AG08396 (cell line): ENCODE measurements at regions not wholly inside any gene's neighbourhood (a gene's known extent, or its start where the extent isn't known, plus 50 kb on each side); places are given as distances from the start of the nearest gene placed in this dataset.
"Not testable (repeated sequence)": the region's sequence is repeated elsewhere in the genome, so short reads cannot be mapped to it uniquely, and the experiment has no call there.

Source experiments
- DNase-seq: peaks from one replicate; pipeline ENCODE4 v3.0.0; 2012; ENCODE audit warnings: low spot score, mixed read lengths

- no peak for DNase-seq
These were observed 162.8 kb downstream of the FAM174A start for GRCh38 chr5:100697970-100698369.

DNA sequence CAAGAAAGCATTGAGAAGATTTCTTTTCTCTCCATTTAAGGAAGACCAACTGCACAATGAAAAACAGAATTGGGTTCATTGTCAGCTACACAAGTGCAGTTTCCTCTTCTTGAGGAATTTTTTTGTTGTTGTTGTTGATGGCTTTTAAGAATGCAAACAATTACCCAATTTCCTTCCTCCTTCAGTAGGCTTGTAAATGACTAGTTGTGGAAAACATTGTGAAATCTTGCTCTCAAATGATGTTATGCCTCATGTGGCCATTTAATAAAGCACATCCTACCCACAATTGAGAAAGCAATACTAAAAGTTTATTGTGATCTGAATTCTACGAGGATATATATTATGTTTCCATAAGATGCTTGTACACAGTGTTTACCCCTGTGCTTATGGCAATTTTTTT, 171.6 kb downstream of the FAM174A start:
- DNase-seq, result no peak

DNA sequence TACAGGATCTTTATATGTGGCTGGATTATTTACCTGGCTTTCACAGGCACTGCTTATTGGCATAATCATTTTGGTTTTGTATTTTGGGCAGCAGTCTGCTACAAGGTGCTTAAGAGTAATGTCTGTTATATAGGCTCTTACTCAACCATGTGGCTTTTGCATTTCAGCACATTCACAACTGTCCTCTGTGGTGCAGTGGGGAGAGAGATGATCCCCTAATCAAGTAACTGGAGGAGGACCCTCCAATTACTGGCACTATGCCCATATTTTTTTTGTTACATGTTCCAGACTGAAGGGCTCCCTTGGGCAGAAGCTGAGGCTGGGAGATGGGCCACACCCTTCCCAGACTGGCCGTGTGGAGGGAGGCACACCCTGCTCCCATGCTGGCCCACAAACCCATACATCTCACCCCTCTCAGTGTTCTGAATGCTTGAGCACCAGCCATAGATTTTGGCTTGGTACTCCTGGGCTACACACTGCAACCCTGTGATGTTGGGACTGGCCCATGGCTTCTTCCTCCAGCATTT, 173.5 kb downstream of the FAM174A start:
- no peak for DNase-seq

GRCh38 chr5:100709771-100710170, 174.6 kb downstream of the FAM174A start:
- DNase-seq, result no peak

- DNase-seq, result not testable (repeated sequence)
These were observed 179.6 kb downstream of the FAM174A start for GRCh38 chr5:100714780-100715179.

DNA sequence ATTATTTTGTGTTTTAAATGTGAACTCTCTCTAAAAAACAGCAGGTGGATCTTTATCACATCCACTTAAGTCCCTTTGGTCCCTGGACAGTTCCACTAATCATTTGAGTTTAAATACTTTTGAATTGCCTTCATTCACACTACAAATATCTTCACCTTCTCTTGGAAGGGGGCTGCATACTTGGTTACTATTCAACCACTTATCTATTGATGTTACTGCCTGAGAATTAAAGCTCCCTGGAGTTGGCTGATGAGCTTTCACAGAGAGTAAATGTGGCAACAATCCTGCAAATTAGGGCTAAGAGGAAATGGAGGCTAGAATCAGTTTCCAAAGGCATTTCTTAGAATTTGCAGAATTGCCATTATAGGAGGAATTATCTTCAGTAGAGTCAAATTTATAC, 180.4 kb downstream of the ST8SIA4 start:
- DNase-seq, result no peak

DNA sequence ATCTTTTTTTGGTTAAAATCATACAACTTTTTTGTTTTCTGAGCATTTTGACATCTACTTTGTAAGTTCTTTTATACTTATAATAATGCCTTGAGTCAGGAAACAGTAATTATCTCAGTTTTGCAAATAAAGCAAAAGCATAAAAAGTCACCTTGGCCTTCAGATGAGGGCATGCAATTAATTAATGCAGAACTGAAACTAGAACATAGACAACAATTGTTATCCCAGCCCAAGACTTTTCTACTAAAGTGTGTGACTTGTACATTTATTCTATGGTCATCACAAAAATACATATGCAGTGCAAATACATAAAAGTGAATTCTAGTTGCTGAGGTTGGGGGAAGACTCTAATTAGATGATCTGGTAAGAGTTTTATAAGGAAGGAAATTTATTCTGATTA, 179.9 kb downstream of the ST8SIA4 start:
- DNase-seq, result no peak

GRCh38 chr5:100726116-100726515, 177.0 kb downstream of the ST8SIA4 start:
- DNase-seq, result no peak

DNA sequence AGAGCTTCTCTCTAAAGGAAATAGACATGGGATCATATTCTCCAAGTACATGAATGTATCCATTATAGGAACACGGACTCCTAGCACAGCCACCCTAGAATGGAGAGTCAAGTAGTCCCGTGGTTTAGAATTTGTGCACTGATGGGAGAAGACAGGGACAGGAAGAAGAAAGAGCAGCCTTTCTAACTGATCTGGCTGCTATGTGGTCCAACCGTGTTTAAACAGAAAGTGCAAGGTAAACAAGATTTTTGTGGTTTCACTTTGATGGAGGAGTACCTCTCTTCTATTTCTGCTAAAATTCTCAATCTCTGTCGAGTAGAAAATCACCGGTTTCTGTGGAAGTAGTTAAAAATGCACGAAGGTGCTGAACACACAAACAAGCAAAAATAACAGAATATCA, 171.3 kb downstream of the ST8SIA4 start:
- DNase-seq, result no peak

DNA sequence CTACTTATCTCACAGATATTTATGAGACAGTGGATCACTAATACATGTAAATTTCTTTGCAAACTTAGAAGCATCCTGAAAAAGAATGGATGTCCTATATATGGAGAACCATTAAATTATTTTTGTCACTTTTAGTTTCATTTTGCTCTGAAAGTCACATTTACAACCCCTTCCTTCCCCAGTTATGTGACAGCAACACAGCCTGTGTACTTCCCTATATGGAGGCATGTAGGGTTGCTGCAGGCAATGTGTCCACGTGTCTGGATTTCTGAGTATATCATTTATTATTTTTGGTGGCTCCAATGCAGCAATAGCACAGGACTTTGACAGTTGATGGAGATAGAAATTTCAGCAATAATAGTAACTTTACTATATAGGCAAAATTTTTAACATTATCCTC, 156.4 kb downstream of the ST8SIA4 start:
- no peak for DNase-seq

DNA sequence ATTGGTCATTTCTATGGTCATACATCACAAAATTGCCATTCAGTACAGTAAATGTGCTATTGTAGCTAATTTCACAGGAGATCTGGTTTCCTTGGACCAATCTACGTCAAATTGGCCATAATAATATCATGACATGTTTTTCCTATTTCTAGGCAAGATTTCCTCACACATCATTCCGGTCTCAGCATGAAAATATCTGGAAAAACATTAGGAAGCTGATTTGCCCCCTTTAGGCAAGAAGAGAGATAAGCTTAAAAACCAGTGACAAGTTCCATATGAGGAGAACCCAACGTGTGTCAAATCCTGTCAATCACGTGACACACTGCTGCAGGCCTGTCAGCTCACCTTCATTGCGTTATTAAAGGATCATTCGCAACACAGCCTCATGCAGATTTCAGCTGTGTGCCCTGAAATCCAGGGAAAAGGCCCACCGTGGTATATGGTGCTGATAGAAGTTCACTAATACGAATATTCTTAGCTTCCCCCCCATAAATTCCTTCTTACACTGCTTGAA, 153.3 kb downstream of the ST8SIA4 start:
- DNase-seq, result no peak

DNA sequence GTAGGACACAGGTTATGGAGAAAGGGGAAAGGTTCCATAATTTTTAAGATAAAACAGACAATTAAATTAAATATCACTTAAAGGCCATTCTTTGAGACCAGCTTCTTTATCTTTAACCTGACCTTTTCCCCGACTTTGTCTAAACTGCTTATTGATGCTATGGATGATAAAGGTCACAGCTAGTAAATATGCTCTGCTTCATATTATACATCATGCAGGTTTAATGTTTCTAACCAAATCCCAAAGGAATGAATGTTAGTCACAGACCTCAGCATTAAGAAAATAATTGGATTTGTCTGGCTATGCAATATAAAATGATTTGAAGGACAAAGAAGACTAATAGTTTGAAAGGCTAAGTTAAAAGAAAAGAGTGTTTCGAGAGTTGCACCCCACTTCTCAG, 147.6 kb downstream of the ST8SIA4 start:
- DNase-seq, result no peak
